ENCODE measurements at regions not wholly inside any gene's neighbourhood (a gene's known extent, or its start where the extent isn't known, plus 50 kb on each side); places are given as distances from the start of the nearest gene placed in this dataset.

- Histone ChIP-seq H3K4me3 (no peak overlapping the region), H3K4me1 (no peaks in the 10 kb centered on the region), H3K27me3 (no peaks in the 10 kb centered on the region), H3K9me3 (peaks cover 0 to 8% (median 0%) of the 10 kb centered on the region in 4 donors), H3K27ac (no peak overlapping the region), H3K36me3 (no peaks in the 10 kb centered on the region)
- no peak for DNase-seq (ENCODE audit: low spot score in 2 of 2)
- no peak for TF ChIP-seq CTCF (IDR thresholded peaks at IDR 0.05)
- TF ChIP-seq EP300 (IDR thresholded peaks at IDR 0.05), result no peak
- no peak for TF ChIP-seq POLR2A (IDR thresholded peaks at IDR 0.05)
- 91 to 96% methylated on average over 10 to 14 of the region's 14 CpGs for whole genome bisulfite sequencing, 2 donors
Observed at GRCh38 chr13:64075543-64076271, 2660.1 kb upstream of the PCDH20 start.

- Histone ChIP-seq H3K36me3 (no peaks in the 10 kb centered on the region), H3K27ac (no peak overlapping the region), H3K4me1 (no peaks in the 10 kb centered on the region), H3K27me3 (no peaks in the 10 kb centered on the region), H3K4me3 (no peak overlapping the region), H3K9me3 (peaks cover 0 to 8% (median 0%) of the 10 kb centered on the region in 4 donors)
- 93 to 94% methylated on average over 12 of the region's 12 CpGs for WGBS, 2 donors
- no peak for TF ChIP-seq EP300 (IDR thresholded peaks at IDR 0.05)
- TF ChIP-seq CTCF (IDR thresholded peaks at IDR 0.05), result no peak
- TF ChIP-seq POLR2A (IDR thresholded peaks at IDR 0.05), result no peak
- DNase-seq (ENCODE audit: low spot score in 2 of 2), result no peak
Observed at GRCh38 chr13:64074971-64075474, 2659.4 kb upstream of the PCDH20 start.

- no peaks in the 10 kb centered on the region for H3K36me3 ChIP-seq
- H3K4me3 ChIP-seq, result no peak overlapping the region
- H3K4me1 ChIP-seq, result no peaks in the 10 kb centered on the region
- H3K27ac ChIP-seq, result no peak overlapping the region
- no peaks in the 10 kb centered on the region for H3K27me3 ChIP-seq
- TF ChIP-seq EP300 (IDR thresholded peaks at IDR 0.05) (no peak), CTCF (IDR thresholded peaks at IDR 0.05) (no peak), POLR2A (IDR thresholded peaks at IDR 0.05) (no peak)
- DNase-seq (ENCODE audit: low spot score in 2 of 2), result no peak
- peaks cover 0 to 8% (median 0%) of the 10 kb centered on the region in 4 donors for H3K9me3 ChIP-seq
Observed at GRCh38 chr13:64073203-64073602, 2657.6 kb upstream of the PCDH20 start.

GRCh38 chr13:64071352-64071751 is 2655.7 kb upstream of the PCDH20 start:
- no peak overlapping the region for H3K27ac ChIP-seq
- no peaks in the 10 kb centered on the region for H3K27me3 ChIP-seq
- no peak overlapping the region for H3K4me3 ChIP-seq
- DNase-seq (ENCODE audit: low spot score in 2 of 2), result no peak
- 73 to 92% methylated on average over 1 of the region's 1 CpG for WGBS, 2 donors
- H3K4me1 ChIP-seq, result no peaks in the 10 kb centered on the region
- no peak for TF ChIP-seq EP300 (IDR thresholded peaks at IDR 0.05)
- H3K36me3 ChIP-seq, result no peaks in the 10 kb centered on the region
- no peaks in the 10 kb centered on the region for H3K9me3 ChIP-seq

- Histone ChIP-seq H3K27ac (no peak overlapping the region), H3K4me1 (no peaks in the 10 kb centered on the region), H3K36me3 (no peaks in the 10 kb centered on the region), H3K9me3 (no peaks in the 10 kb centered on the region), H3K27me3 (no peaks in the 10 kb centered on the region), H3K4me3 (no peak overlapping the region)
- DNase-seq (ENCODE audit: low spot score in 2 of 2), result no peak
- TF ChIP-seq CTCF (IDR thresholded peaks at IDR 0.05) (no peak), EP300 (IDR thresholded peaks at IDR 0.05) (no peak), POLR2A (IDR thresholded peaks at IDR 0.05) (no peak)
- WGBS, 2 donors, result 93 to 96% methylated on average over 1 of the region's 1 CpG
Observed at GRCh38 chr13:64069892-64070291, 2654.2 kb upstream of the PCDH20 start.
